ENCODE measurements at regions not wholly inside any gene's neighbourhood (a gene's known extent, or its start where the extent isn't known, plus 50 kb on each side); places are given as distances from the start of the nearest gene placed in this dataset.

GRCh38 chr9:7358876-7359275 is 440.7 kb downstream of the DMAC1 start:
- Histone ChIP-seq H3K27me3 (ENCODE audit: control insufficient read depth in 1 of 2, insufficient read depth in 2 of 2, low read length in 2 of 2) (no peaks in the 10 kb centered on the region), H3K9me3 (ENCODE audit: control insufficient read depth in 2 of 2, insufficient read depth in 1 of 2, low read depth in 1 of 2, low read length in 1 of 2) (no peaks in the 10 kb centered on the region), H3K4me1 (ENCODE audit: control insufficient read depth in 2 of 2, insufficient read depth in 2 of 2, low read length in 1 of 2) (no peaks in the 10 kb centered on the region), H3K36me3 (ENCODE audit: control insufficient read depth in 2 of 2, insufficient read depth in 2 of 2, low read length in 1 of 2) (no peaks in the 10 kb centered on the region), H3K27ac (ENCODE audit: low read depth in 2 of 2, low read length in 1 of 2) (no peak overlapping the region), H3K4me3 (ENCODE audit: low read depth in 1 of 2, low read length in 2 of 2) (no peak overlapping the region)

GRCh38 chr9:7354704-7355103 is 444.9 kb downstream of the DMAC1 start:
- Histone ChIP-seq H3K4me3 (ENCODE audit: low read depth in 1 of 2, low read length in 2 of 2) (no peak overlapping the region), H3K27me3 (ENCODE audit: control insufficient read depth in 1 of 2, insufficient read depth in 2 of 2, low read length in 2 of 2) (no peaks in the 10 kb centered on the region), H3K27ac (ENCODE audit: low read depth in 2 of 2, low read length in 1 of 2) (no peak overlapping the region), H3K9me3 (ENCODE audit: control insufficient read depth in 2 of 2, insufficient read depth in 1 of 2, low read depth in 1 of 2, low read length in 1 of 2) (no peaks in the 10 kb centered on the region), H3K4me1 (ENCODE audit: control insufficient read depth in 2 of 2, insufficient read depth in 2 of 2, low read length in 1 of 2) (no peaks in the 10 kb centered on the region), H3K36me3 (ENCODE audit: control insufficient read depth in 2 of 2, insufficient read depth in 2 of 2, low read length in 1 of 2) (no peaks in the 10 kb centered on the region)

GRCh38 chr9:7348692-7349091 is 450.9 kb downstream of the DMAC1 start:
- H3K9me3 ChIP-seq (ENCODE audit: control insufficient read depth in 2 of 2, insufficient read depth in 1 of 2, low read depth in 1 of 2, low read length in 1 of 2) = peaks cover 5 to 6% of the 10 kb centered on the region in 2 donors
- H3K27me3 ChIP-seq (ENCODE audit: control insufficient read depth in 1 of 2, insufficient read depth in 2 of 2, low read length in 2 of 2) = no peaks in the 10 kb centered on the region
- H3K27ac ChIP-seq (ENCODE audit: low read depth in 2 of 2, low read length in 1 of 2) = no peak overlapping the region
- no peak overlapping the region for H3K4me3 ChIP-seq (ENCODE audit: low read depth in 1 of 2, low read length in 2 of 2)
- no peaks in the 10 kb centered on the region for H3K4me1 ChIP-seq (ENCODE audit: control insufficient read depth in 2 of 2, insufficient read depth in 2 of 2, low read length in 1 of 2)
- no peaks in the 10 kb centered on the region for H3K36me3 ChIP-seq (ENCODE audit: control insufficient read depth in 2 of 2, insufficient read depth in 2 of 2, low read length in 1 of 2)

- peaks cover 5 to 6% of the 10 kb centered on the region in 2 donors for H3K9me3 ChIP-seq (ENCODE audit: control insufficient read depth in 2 of 2, insufficient read depth in 1 of 2, low read depth in 1 of 2, low read length in 1 of 2)
- H3K4me3 ChIP-seq (ENCODE audit: low read depth in 1 of 2, low read length in 2 of 2) = no peak overlapping the region
- no peaks in the 10 kb centered on the region for H3K27me3 ChIP-seq (ENCODE audit: control insufficient read depth in 1 of 2, insufficient read depth in 2 of 2, low read length in 2 of 2)
- no peak overlapping the region for H3K27ac ChIP-seq (ENCODE audit: low read depth in 2 of 2, low read length in 1 of 2)
- no peaks in the 10 kb centered on the region for H3K36me3 ChIP-seq (ENCODE audit: control insufficient read depth in 2 of 2, insufficient read depth in 2 of 2, low read length in 1 of 2)
- H3K4me1 ChIP-seq (ENCODE audit: control insufficient read depth in 2 of 2, insufficient read depth in 2 of 2, low read length in 1 of 2) = no peaks in the 10 kb centered on the region
- WGBS, 2 donors = 44 to 50% methylated on average over 4 of the region's 4 CpGs
Measured at GRCh38 chr9:7347556-7347955, 452.0 kb downstream of the DMAC1 start.

GRCh38 chr9:7346144-7346543 is 453.4 kb downstream of the DMAC1 start:
- Histone ChIP-seq H3K9me3 (ENCODE audit: control insufficient read depth in 2 of 2, insufficient read depth in 1 of 2, low read depth in 1 of 2, low read length in 1 of 2) (peaks cover 5 to 6% of the 10 kb centered on the region in 2 donors), H3K4me1 (ENCODE audit: control insufficient read depth in 2 of 2, insufficient read depth in 2 of 2, low read length in 1 of 2) (no peaks in the 10 kb centered on the region), H3K4me3 (ENCODE audit: low read depth in 1 of 2, low read length in 2 of 2) (no peak overlapping the region), H3K36me3 (ENCODE audit: control insufficient read depth in 2 of 2, insufficient read depth in 2 of 2, low read length in 1 of 2) (no peaks in the 10 kb centered on the region), H3K27me3 (ENCODE audit: control insufficient read depth in 1 of 2, insufficient read depth in 2 of 2, low read length in 2 of 2) (no peaks in the 10 kb centered on the region), H3K27ac (ENCODE audit: low read depth in 2 of 2, low read length in 1 of 2) (no peak overlapping the region)
- 81 to 86% methylated on average over 6 of the region's 6 CpGs for WGBS, 2 donors

GRCh38 chr9:7342736-7343135 is 456.8 kb downstream of the DMAC1 start:
- H3K27ac ChIP-seq (ENCODE audit: low read depth in 2 of 2, low read length in 1 of 2) = no peak overlapping the region
- H3K36me3 ChIP-seq (ENCODE audit: control insufficient read depth in 2 of 2, insufficient read depth in 2 of 2, low read length in 1 of 2) = no peaks in the 10 kb centered on the region
- H3K4me3 ChIP-seq (ENCODE audit: low read depth in 1 of 2, low read length in 2 of 2) = no peak overlapping the region
- H3K4me1 ChIP-seq (ENCODE audit: control insufficient read depth in 2 of 2, insufficient read depth in 2 of 2, low read length in 1 of 2) = no peaks in the 10 kb centered on the region
- H3K9me3 ChIP-seq (ENCODE audit: control insufficient read depth in 2 of 2, insufficient read depth in 1 of 2, low read depth in 1 of 2, low read length in 1 of 2) = no peaks in the 10 kb centered on the region
- 60 to 71% methylated on average over 5 of the region's 5 CpGs for WGBS, 2 donors
- no peaks in the 10 kb centered on the region for H3K27me3 ChIP-seq (ENCODE audit: control insufficient read depth in 1 of 2, insufficient read depth in 2 of 2, low read length in 2 of 2)

GRCh38 chr9:7342229-7342628 is 457.3 kb downstream of the DMAC1 start:
- Histone ChIP-seq H3K36me3 (ENCODE audit: control insufficient read depth in 2 of 2, insufficient read depth in 2 of 2, low read length in 1 of 2) (no peaks in the 10 kb centered on the region), H3K27ac (ENCODE audit: low read depth in 2 of 2, low read length in 1 of 2) (no peak overlapping the region), H3K27me3 (ENCODE audit: control insufficient read depth in 1 of 2, insufficient read depth in 2 of 2, low read length in 2 of 2) (no peaks in the 10 kb centered on the region), H3K9me3 (ENCODE audit: control insufficient read depth in 2 of 2, insufficient read depth in 1 of 2, low read depth in 1 of 2, low read length in 1 of 2) (no peaks in the 10 kb centered on the region), H3K4me3 (ENCODE audit: low read depth in 1 of 2, low read length in 2 of 2) (no peak overlapping the region), H3K4me1 (ENCODE audit: control insufficient read depth in 2 of 2, insufficient read depth in 2 of 2, low read length in 1 of 2) (no peaks in the 10 kb centered on the region)
- 82 to 88% methylated on average over 1 of the region's 1 CpG for WGBS, 2 donors

- Histone ChIP-seq H3K9me3 (ENCODE audit: control insufficient read depth in 2 of 2, insufficient read depth in 1 of 2, low read depth in 1 of 2, low read length in 1 of 2) (no peaks in the 10 kb centered on the region), H3K27ac (ENCODE audit: low read depth in 2 of 2, low read length in 1 of 2) (no peak overlapping the region), H3K36me3 (ENCODE audit: control insufficient read depth in 2 of 2, insufficient read depth in 2 of 2, low read length in 1 of 2) (no peaks in the 10 kb centered on the region), H3K27me3 (ENCODE audit: control insufficient read depth in 1 of 2, insufficient read depth in 2 of 2, low read length in 2 of 2) (no peaks in the 10 kb centered on the region), H3K4me1 (ENCODE audit: control insufficient read depth in 2 of 2, insufficient read depth in 2 of 2, low read length in 1 of 2) (no peaks in the 10 kb centered on the region), H3K4me3 (ENCODE audit: low read depth in 1 of 2, low read length in 2 of 2) (no peak overlapping the region)
- 84 to 90% methylated on average over 1 of the region's 1 CpG for WGBS, 2 donors
Measured at GRCh38 chr9:7341571-7341970, 458.0 kb downstream of the DMAC1 start.

GRCh38 chr9:7340451-7340850 is 459.1 kb downstream of the DMAC1 start:
- Histone ChIP-seq H3K4me1 (ENCODE audit: control insufficient read depth in 2 of 2, insufficient read depth in 2 of 2, low read length in 1 of 2) (no peaks in the 10 kb centered on the region), H3K9me3 (ENCODE audit: control insufficient read depth in 2 of 2, insufficient read depth in 1 of 2, low read depth in 1 of 2, low read length in 1 of 2) (no peaks in the 10 kb centered on the region), H3K27me3 (ENCODE audit: control insufficient read depth in 1 of 2, insufficient read depth in 2 of 2, low read length in 2 of 2) (no peaks in the 10 kb centered on the region), H3K4me3 (ENCODE audit: low read depth in 1 of 2, low read length in 2 of 2) (no peak overlapping the region), H3K36me3 (ENCODE audit: control insufficient read depth in 2 of 2, insufficient read depth in 2 of 2, low read length in 1 of 2) (no peaks in the 10 kb centered on the region), H3K27ac (ENCODE audit: low read depth in 2 of 2, low read length in 1 of 2) (no peak overlapping the region)
- WGBS, 2 donors = 72 to 88% methylated on average over 2 of the region's 2 CpGs

- 75 to 83% methylated on average over 6 of the region's 6 CpGs for WGBS, 2 donors
- no peak overlapping the region for H3K4me3 ChIP-seq (ENCODE audit: low read depth in 1 of 2, low read length in 2 of 2)
- H3K27ac ChIP-seq (ENCODE audit: low read depth in 2 of 2, low read length in 1 of 2) = no peak overlapping the region
- H3K4me1 ChIP-seq (ENCODE audit: control insufficient read depth in 2 of 2, insufficient read depth in 2 of 2, low read length in 1 of 2) = no peaks in the 10 kb centered on the region
- H3K36me3 ChIP-seq (ENCODE audit: control insufficient read depth in 2 of 2, insufficient read depth in 2 of 2, low read length in 1 of 2) = no peaks in the 10 kb centered on the region
- H3K9me3 ChIP-seq (ENCODE audit: control insufficient read depth in 2 of 2, insufficient read depth in 1 of 2, low read depth in 1 of 2, low read length in 1 of 2) = no peaks in the 10 kb centered on the region
- no peaks in the 10 kb centered on the region for H3K27me3 ChIP-seq (ENCODE audit: control insufficient read depth in 1 of 2, insufficient read depth in 2 of 2, low read length in 2 of 2)
Measured at GRCh38 chr9:7338586-7339281, 460.8 kb downstream of the DMAC1 start.
